Prostate gland (tissue), 2 donors: ENCODE measurements at regions not wholly inside any gene's neighbourhood (a gene's known extent, or its start where the extent isn't known, plus 50 kb on each side); places are given as distances from the start of the nearest gene placed in this dataset.

Experiments used
- POLR2AphosphoS5 ChIP-seq: sonication (generic); formaldehyde crosslinking; IDR thresholded peaks from one replicate; pipeline ENCODE4 v1.6.1; 2017; ENCODE audit warnings: antibody characterized with exemption
- TF ChIP-seq, protein P1 (sequence below), 4 experiments: fragments of 200-600 bp in 2 of 4; fragments of 450-650 bp in 2 of 4; sonication (generic) in 2 of 4; IDR thresholded peaks; 1 replicate in 3 of 4; 2 replicates in 1 of 4; pipeline ENCODE4 v1.5.1; 2016 to 2019; ENCODE audit warnings: antibody characterized with exemption in 4 of 4, mild to moderate bottlenecking in 2 of 4, moderate library complexity in 2 of 4

DNA sequence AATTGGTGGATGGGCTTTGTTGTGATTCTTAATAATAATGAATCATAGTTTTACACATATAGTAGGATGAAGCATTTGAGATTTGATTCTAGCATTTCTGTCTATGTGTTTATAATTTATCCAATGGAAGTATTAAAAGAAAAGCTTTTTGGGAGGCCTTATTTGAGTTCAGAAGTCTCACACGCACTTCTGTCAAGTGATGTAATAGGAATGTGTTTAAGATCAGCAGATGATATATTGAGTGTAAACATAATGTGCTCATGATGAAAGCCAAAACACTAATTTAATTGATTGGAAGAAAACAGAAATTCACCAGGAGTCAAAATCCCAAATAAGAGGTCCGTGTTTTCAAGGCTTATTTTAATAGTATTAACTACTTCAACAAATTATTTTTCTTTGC, 435.6 kb upstream of the HSF2 start:
- TF ChIP-seq, protein P1, sequence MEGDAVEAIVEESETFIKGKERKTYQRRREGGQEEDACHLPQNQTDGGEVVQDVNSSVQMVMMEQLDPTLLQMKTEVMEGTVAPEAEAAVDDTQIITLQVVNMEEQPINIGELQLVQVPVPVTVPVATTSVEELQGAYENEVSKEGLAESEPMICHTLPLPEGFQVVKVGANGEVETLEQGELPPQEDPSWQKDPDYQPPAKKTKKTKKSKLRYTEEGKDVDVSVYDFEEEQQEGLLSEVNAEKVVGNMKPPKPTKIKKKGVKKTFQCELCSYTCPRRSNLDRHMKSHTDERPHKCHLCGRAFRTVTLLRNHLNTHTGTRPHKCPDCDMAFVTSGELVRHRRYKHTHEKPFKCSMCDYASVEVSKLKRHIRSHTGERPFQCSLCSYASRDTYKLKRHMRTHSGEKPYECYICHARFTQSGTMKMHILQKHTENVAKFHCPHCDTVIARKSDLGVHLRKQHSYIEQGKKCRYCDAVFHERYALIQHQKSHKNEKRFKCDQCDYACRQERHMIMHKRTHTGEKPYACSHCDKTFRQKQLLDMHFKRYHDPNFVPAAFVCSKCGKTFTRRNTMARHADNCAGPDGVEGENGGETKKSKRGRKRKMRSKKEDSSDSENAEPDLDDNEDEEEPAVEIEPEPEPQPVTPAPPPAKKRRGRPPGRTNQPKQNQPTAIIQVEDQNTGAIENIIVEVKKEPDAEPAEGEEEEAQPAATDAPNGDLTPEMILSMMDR (IDR thresholded peaks at IDR 0.05) = no peak
- no peak for TF ChIP-seq POLR2AphosphoS5
